Stimulated activated memory B cell treated with anti-CD40 and anti-IgM and Interleukin-4, amounts not matched to agents 10 μg/mL and 1 μg/mL and 100 μg/mL, for 72 hours (primary cell): ENCODE measurements at regions not wholly inside any gene's neighbourhood (a gene's known extent, or its start where the extent isn't known, plus 50 kb on each side); places are given as distances from the start of the nearest gene placed in this dataset.

Source experiments
- ATAC-seq: fragments of 150-1000 bp; cut with Tn5 transposase; 2 replicates; pipeline ENCODE4 v1.10.0; 2021
- H3K27ac Mint-ChIP-seq: one replicate; pipeline ENCODE4 v1.8.0; 2022; ENCODE audit warnings: mild to moderate bottlenecking, mixed read lengths
- H3K27me3 Mint-ChIP-seq: one replicate; pipeline ENCODE4 v1.8.0; 2022; ENCODE audit warnings: mixed read lengths
- H3K36me3 Mint-ChIP-seq: one replicate; pipeline ENCODE4 v1.8.0; 2022; ENCODE audit warnings: mixed read lengths
- H3K4me1 Mint-ChIP-seq: one replicate; pipeline ENCODE4 v1.8.0; 2022; ENCODE audit warnings: mixed read lengths
- H3K4me3 Mint-ChIP-seq: one replicate; pipeline ENCODE4 v1.8.0; 2022; ENCODE audit warnings: mild to moderate bottlenecking, moderate library complexity, mixed read lengths
- H3K9me3 Mint-ChIP-seq: one replicate; pipeline ENCODE4 v1.8.0; 2022; ENCODE audit warnings: mixed read lengths

GRCh38 chr5:98714710-98715288, 58.7 kb upstream of the RGMB start:
- no peak overlapping the region for H3K27ac Mint-ChIP-seq
- H3K4me3 Mint-ChIP-seq = no peak overlapping the region
- no peak for ATAC-seq
- no peaks in the 10 kb centered on the region for H3K36me3 Mint-ChIP-seq
- peaks cover 8% of the 10 kb centered on the region for H3K9me3 Mint-ChIP-seq
- H3K4me1 Mint-ChIP-seq = no peaks in the 10 kb centered on the region
- H3K27me3 Mint-ChIP-seq = peaks cover 14% of the 10 kb centered on the region

GRCh38 chr5:98721231-98721928, 52.1 kb upstream of the RGMB start:
- peaks cover 8% of the 10 kb centered on the region for H3K9me3 Mint-ChIP-seq
- no peaks in the 10 kb centered on the region for H3K36me3 Mint-ChIP-seq
- no peak overlapping the region for H3K27ac Mint-ChIP-seq
- peaks cover 14% of the 10 kb centered on the region for H3K27me3 Mint-ChIP-seq
- H3K4me3 Mint-ChIP-seq = no peak overlapping the region
- no peaks in the 10 kb centered on the region for H3K4me1 Mint-ChIP-seq
- ATAC-seq = no peak

- H3K4me3 Mint-ChIP-seq = no peak overlapping the region
- H3K4me1 Mint-ChIP-seq = no peaks in the 10 kb centered on the region
- no peak for ATAC-seq
Observed at GRCh38 chr5:98722188-98722587, 51.3 kb upstream of the RGMB start.

GRCh38 chr5:98723061-98723460, 50.4 kb upstream of the RGMB start:
- peaks cover 8% of the 10 kb centered on the region for H3K9me3 Mint-ChIP-seq
- H3K36me3 Mint-ChIP-seq = no peaks in the 10 kb centered on the region
- peaks cover 12% of the 10 kb centered on the region for H3K27me3 Mint-ChIP-seq
- no peak overlapping the region for H3K4me3 Mint-ChIP-seq
- no peaks in the 10 kb centered on the region for H3K4me1 Mint-ChIP-seq
- no peak for ATAC-seq
- H3K27ac Mint-ChIP-seq = no peak overlapping the region

More at GRCh38 chr5:98722188-98722587, 51.3 kb upstream of the RGMB start:
- Mint-ChIP-seq H3K27ac (no peak overlapping the region), H3K27me3 (peaks cover 14% of the 10 kb centered on the region), H3K36me3 (no peaks in the 10 kb centered on the region), H3K9me3 (peaks cover 8% of the 10 kb centered on the region)
